ENCODE measurements at regions not wholly inside any gene's neighbourhood (a gene's known extent, or its start where the extent isn't known, plus 50 kb on each side); places are given as distances from the start of the nearest gene placed in this dataset.

DNA sequence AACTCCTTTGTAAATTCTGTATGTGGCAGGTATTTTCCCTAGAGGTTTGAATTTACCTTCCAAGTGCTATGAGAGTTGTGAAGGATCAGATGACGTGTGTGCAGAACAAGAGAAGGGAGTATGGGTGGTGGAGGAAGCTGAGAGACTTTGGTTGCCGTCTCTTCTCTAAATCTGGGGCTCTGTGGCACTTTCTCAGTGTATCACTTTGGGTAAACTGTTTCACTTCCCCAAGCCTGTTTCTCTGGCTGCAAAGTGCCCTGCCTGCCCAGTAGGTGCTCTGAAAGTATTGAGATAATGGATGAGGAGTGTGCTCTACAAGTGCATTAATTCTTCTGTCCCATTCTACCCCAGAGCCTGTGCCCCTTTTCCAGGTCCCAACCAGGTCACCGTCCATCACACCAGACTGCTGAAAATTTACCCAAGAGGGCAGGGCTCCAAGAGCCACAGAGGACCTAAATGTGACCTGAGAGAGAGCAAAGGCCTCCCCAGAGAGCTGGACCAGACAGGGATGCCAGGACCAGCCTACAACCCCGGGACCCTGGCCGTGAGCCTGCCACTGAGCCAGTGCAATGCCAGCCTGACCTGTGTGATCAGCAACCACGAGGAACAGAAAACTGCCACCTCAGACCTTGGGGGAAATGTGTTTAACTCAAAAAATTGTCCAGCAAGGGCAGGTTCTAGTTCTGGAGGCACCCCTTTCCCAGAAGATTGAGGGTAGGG lies 131.6 kb upstream of the ETV3 start:
- TF ChIP-seq, protein P1, sequence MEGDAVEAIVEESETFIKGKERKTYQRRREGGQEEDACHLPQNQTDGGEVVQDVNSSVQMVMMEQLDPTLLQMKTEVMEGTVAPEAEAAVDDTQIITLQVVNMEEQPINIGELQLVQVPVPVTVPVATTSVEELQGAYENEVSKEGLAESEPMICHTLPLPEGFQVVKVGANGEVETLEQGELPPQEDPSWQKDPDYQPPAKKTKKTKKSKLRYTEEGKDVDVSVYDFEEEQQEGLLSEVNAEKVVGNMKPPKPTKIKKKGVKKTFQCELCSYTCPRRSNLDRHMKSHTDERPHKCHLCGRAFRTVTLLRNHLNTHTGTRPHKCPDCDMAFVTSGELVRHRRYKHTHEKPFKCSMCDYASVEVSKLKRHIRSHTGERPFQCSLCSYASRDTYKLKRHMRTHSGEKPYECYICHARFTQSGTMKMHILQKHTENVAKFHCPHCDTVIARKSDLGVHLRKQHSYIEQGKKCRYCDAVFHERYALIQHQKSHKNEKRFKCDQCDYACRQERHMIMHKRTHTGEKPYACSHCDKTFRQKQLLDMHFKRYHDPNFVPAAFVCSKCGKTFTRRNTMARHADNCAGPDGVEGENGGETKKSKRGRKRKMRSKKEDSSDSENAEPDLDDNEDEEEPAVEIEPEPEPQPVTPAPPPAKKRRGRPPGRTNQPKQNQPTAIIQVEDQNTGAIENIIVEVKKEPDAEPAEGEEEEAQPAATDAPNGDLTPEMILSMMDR (IDR thresholded peaks at IDR 0.05): no peak
- TF ChIP-seq ZNF138 (CRISPR knock-in tag; conservative IDR thresholded peaks at IDR 0.05): no peak
- TF ChIP-seq OVOL2 (CRISPR knock-in tag; IDR thresholded peaks at IDR 0.05; ENCODE audit: borderline replicate concordance): no peak
- TF ChIP-seq, protein P2, sequence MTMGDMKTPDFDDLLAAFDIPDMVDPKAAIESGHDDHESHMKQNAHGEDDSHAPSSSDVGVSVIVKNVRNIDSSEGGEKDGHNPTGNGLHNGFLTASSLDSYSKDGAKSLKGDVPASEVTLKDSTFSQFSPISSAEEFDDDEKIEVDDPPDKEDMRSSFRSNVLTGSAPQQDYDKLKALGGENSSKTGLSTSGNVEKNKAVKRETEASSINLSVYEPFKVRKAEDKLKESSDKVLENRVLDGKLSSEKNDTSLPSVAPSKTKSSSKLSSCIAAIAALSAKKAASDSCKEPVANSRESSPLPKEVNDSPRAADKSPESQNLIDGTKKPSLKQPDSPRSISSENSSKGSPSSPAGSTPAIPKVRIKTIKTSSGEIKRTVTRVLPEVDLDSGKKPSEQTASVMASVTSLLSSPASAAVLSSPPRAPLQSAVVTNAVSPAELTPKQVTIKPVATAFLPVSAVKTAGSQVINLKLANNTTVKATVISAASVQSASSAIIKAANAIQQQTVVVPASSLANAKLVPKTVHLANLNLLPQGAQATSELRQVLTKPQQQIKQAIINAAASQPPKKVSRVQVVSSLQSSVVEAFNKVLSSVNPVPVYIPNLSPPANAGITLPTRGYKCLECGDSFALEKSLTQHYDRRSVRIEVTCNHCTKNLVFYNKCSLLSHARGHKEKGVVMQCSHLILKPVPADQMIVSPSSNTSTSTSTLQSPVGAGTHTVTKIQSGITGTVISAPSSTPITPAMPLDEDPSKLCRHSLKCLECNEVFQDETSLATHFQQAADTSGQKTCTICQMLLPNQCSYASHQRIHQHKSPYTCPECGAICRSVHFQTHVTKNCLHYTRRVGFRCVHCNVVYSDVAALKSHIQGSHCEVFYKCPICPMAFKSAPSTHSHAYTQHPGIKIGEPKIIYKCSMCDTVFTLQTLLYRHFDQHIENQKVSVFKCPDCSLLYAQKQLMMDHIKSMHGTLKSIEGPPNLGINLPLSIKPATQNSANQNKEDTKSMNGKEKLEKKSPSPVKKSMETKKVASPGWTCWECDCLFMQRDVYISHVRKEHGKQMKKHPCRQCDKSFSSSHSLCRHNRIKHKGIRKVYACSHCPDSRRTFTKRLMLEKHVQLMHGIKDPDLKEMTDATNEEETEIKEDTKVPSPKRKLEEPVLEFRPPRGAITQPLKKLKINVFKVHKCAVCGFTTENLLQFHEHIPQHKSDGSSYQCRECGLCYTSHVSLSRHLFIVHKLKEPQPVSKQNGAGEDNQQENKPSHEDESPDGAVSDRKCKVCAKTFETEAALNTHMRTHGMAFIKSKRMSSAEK (CRISPR knock-in tag; IDR thresholded peaks at IDR 0.05; ENCODE audit: borderline replicate concordance): no peak
- TF ChIP-seq, protein P3, sequence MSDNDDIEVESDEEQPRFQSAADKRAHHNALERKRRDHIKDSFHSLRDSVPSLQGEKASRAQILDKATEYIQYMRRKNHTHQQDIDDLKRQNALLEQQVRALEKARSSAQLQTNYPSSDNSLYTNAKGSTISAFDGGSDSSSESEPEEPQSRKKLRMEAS (CRISPR knock-in tag; IDR thresholded peaks at IDR 0.05): no peak
- TF ChIP-seq, protein P4, sequence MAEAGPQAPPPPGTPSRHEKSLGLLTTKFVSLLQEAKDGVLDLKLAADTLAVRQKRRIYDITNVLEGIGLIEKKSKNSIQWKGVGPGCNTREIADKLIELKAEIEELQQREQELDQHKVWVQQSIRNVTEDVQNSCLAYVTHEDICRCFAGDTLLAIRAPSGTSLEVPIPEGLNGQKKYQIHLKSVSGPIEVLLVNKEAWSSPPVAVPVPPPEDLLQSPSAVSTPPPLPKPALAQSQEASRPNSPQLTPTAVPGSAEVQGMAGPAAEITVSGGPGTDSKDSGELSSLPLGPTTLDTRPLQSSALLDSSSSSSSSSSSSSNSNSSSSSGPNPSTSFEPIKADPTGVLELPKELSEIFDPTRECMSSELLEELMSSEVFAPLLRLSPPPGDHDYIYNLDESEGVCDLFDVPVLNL (CRISPR knock-in tag; IDR thresholded peaks at IDR 0.05; ENCODE audit: borderline replicate concordance, low read depth): no peak

Data from WTC11 (cell line).